HG03571 (cell line): ENCODE measurements at regions not wholly inside any gene's neighbourhood (a gene's known extent, or its start where the extent isn't known, plus 50 kb on each side); places are given as distances from the start of the nearest gene placed in this dataset.

Experiments used
- ATAC-seq: cut with Tn5 transposase; IDR thresholded peaks from one replicate; pipeline ENCODE4 v1.9.1; 2021; ENCODE audit not compliant: unreplicated experiment

DNA sequence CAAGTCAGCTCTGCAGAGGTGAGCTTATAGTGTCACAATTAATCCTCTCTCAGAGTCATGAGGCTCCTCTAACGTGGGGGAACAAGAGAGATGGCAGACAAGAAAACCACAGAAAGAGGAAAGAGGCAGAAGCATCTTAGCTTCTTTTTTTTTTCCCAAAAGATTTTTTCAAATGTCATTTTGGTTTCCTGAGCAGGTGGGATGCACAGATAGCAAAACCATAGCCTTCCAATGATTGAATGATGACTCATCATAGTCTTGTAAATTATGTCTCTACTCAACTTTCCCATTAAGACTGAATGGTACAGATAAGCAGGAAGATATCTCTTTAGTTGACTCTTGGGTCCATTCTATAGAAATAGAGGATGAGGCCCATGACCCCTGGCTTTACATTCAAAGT, 162.8 kb upstream of the ZFHX3 start:
- no peak for ATAC-seq

DNA sequence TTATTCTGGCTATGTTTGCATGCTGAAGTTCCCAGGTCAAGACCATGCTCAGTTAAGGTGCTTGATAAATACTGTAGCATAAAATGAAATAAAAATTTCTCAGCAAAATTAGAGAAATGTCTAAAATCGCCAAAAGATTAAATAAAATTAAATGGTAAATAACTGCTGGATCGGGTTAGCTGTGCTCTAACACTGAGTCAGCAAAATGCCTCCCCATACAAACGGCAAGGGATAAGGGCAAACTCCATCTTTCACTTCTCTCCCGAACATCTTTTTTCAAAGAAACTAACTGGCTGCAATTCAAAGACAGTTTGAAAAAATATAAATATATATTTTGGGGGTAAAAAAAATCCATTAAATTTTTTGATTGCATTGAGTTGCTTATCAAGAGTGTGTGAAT, 162.2 kb upstream of the ZFHX3 start:
- no peak for ATAC-seq

DNA sequence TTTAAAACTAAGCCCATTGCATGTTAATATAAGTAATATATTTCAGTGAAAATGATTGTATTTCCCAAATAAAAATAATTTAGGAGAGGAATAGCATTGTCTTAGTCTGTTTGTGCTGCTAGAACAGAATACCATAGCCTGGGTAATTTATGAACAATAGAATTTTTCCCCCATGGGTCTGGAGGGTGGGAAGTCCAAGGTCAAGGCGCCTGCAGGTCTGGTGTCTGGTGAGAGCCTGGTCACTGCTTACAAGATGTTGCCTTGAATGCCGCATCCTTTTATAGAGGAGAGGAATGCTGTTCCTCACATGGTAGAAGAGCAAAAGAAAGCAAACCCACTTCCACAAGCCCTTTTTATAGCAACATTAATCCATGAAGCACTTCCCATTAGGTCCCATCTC, 161.3 kb upstream of the ZFHX3 start:
- no peak for ATAC-seq

DNA sequence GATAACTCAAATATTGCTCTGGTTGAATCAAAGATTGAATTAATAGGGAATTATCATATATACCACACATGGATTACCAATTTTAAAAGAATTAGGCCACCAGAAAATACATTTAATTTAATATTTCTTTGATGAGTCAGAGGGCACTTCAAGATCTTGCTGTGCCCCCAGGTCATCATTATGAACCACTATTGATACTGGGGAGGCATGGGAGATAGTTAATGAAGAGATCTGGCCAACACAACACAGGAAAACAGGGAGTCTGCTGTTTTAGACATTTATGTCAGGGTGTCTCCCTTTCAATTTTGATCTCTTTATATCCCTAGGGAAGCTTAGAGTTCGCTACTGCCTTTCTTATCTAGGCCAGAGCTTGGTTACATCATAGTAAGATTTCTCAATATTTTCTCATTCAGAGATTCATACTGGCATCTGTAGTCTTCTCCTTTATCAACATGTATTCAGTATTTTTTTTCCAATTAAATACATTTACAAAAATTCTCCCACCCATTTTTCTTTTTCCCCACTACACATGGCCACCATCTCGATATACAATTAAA, 158.3 kb upstream of the ZFHX3 start:
- no peak for ATAC-seq

DNA sequence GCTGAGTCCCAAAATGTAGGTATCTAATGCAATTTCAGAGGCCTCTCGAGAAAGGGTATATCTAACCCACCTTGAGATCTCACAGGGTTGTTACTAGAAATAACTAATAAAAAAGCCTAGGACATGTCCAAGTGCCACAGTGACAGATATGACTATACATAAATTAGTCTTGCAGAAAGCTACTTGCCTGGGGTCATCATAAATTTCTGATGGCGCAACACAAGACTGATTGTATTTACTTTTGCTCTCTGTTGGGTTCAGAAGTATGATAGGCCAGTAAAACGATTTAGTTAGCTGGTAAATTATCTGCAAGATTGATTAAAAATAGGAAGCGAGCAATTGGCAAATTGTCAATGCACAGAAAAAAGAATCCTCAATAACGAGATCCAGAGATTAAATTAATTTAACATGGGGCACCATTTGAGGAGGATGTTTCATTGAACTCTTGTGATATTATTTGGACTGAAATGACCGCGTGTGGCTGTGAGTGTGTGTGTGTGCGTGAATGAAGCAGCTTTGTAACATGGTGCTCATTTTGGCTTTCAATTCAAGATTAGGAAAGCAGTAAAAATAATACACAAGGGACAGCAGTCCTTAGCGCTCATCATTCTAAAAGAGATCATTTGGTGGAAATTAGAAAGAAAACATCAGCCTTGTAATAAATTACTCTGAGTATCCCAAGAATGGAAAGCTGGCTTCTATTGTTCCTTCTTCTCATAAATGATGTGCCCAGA, 157.4 kb upstream of the ZFHX3 start:
- no peak for ATAC-seq

DNA sequence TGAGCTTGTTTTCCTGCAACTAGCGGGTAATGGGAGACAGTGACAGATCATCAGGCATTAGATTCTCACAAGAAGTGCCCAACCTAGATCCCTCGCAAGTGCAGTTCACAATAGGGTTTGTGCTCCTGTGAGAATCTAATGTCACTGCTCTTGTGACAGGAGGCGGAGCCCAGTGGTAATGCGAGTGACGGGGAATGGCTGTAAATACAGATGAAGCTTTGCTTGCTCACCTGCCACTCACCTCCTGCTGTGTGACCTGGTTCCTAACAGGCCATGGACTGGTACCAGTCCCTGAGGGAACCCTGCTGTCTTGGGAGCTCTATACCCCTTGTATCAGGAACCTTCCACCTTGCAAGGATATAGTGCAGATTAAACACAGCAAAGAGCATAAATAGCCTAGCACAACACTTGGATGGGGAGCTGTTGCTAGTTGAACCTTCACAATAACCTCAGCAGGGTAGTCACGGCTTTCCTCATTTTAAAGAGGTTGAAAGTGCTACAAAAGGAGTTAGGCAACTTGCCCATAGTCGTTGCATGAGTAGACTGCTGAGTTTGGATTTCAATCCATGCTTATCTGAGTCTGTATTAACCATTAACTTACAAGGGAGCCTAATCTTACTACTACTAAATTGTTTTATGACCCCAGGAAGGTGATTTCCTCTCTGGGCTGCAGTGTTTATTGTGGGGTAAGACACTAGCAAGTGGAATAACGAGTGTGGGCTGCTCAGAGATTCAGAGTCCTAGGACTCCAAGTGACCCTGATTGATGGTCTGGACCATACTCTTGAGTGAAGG, 156.6 kb upstream of the ZFHX3 start:
- no peak for ATAC-seq

DNA sequence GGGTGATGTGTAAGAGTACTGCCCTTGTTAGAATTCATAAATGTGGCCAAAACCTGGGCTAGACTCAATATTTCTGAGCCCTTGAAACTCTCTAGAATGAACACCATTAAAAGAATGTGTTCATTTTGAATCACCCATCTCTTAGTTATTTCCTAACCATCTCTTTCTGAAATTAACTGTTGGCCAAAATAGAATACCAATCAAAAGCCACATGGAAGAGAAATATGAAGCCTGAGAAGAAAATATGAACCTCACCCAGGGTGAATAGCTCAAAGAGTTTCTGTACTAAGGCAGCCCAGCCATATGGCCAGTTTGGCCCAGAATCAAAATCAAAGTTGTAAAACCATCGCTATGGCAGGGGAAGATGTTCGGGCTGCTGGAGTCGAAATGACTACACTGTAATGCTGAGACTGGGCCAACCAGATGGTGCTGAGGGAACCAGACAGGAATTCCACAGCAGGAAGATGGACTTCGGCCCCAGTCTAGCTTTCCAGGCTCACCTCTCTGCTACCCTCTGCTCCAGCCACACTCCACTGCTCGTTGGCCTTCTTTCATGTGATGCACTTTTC, 154.3 kb upstream of the ZFHX3 start:
- ATAC-seq: no peak

DNA sequence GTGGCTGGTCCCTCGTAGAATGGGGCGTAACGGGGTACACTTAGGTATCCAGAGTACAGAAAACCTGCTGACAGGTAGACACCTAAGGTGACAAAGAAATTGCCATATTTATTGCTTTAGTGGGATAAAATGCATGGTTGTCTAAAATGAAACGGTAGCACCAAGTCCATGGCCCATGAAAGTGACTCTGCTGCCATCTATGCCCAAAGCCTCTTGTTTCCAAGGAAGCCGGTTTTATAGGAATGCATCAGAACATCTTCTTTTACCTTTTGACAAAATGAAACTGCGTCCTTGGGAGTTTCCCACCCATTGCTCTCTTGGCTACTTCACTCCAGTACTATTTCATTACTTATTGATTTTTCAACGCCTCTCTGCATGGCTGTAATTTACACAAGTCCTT, 151.3 kb upstream of the ZFHX3 start:
- no peak for ATAC-seq

DNA sequence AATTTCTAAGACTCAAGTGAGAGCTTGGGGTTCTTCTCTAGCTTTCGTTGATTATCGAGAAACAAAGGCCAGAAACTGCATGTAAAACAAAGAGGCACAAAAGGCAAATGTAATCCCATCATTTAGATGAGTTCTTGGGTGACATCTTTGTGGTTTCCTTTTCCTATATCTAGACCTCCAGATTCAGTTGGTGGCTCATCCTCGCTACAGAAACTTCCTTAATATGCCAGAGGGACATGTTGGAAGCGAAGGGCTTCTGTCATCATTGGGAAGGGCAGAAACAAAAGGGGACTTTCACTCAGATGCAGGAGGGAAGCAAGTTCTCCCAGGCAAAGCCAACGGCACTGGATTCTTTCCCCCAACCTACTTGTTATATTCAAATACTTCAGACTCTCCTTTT, 150.6 kb upstream of the ZFHX3 start:
- no peak for ATAC-seq

DNA sequence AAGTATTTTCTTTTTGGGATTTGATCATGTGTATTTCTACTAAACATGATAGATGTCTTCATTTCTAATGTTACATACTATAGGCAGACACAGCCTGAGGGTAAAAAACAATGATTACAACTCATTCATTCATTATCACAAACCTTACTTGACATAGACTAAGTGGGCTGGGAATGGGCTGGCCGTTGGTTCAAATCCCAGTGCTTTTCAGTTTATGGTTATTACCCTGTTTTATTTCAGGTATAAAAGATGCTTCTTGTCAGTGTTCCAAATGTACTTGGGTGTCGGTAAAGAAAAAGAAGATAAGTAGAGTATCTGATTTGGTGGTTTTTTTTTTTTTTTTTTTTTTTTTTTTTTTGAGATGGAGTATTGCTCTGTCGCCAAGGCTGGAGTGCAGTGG, 149.7 kb upstream of the ZFHX3 start:
- no peak for ATAC-seq

DNA sequence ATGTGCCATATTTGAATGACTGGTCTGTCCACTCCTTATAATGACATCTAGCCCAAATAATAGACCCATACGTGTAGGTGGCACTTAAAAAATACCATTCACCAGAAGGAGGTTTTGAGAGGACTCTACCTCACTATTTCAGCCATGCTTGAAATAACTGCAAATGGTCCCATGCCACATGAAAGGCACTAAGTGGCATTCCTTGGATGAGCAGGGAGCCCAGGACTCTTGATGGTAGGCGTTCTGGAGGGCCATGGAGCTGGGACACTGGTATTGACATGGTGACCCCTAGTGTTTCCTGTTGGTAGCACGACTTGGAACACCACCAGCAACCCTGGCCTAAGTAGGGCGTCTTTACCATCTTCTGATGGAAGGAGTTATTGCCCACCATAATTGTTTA, 148.7 kb upstream of the ZFHX3 start:
- peak; percentile 79 for ATAC-seq

DNA sequence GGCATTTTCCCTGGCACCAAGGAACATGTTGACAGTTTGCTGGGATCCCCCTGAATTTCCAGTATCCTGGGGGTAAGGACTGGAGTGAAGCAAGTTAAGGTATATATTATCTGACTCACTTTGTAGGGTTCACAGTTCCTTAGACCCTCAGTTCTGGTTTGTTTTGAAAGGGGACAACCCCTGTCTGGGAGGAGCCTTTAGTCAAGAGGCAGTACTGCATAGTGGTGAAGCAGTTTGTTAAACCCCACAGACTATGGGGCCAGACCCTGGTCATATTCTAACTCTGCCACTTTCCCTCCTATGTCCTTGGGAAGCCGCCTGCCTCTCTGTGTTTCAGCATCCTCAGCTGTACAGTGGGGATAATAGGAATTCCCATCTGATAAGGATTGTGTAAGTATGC, 145.5 kb upstream of the ZFHX3 start:
- no peak for ATAC-seq

DNA sequence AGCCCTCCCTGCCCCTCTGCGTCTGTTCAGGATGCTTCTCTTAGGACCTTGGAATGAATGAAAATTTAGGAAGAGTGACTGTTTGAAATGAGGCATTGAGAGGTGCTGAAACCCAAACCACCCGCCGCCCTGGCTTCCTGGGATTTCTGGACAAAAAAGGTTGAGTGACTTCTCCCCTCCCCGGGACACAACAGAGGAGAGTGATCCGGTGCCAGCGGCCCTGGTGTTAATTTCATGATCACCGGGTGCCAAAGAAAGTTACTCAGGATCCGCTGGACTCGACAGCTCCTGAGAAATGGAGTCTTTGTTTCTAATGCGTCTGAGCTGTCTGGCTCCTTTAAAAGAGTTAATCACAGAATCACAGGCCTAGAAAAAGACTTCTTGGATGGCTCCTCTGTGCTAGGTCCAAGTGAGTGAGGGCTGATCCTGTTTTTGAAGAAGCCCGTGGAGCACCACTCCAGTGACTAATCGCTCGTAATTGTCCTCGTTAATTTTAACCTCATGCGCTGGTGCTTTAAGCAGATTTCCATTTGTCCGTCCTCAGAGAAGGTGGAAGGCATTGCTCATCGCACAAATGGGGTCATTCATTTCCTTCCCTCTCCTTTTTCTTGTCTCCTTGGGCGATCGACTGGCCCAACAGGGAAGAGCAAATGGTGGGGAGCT, 144.4 kb upstream of the ZFHX3 start:
- ATAC-seq: no peak

DNA sequence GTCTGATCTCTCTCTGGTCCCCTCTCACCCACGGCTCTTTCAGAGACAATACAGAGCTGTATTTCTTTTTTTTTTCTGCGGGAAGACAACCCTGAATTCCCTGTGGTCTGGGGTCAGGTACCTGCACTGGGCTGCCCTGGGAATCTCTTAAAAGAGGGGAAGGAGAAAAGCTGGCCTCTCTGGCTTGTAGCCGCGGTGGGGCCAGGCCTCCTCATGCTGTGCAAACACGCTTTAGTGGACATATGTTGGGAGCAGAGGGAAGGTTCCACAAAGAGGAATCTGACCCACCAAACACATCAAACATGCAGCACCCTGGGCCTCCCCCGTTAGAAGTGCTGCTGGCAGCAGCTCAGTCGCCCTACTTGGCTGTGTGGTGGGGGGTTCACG, 143.7 kb upstream of the ZFHX3 start:
- ATAC-seq: no peak

DNA sequence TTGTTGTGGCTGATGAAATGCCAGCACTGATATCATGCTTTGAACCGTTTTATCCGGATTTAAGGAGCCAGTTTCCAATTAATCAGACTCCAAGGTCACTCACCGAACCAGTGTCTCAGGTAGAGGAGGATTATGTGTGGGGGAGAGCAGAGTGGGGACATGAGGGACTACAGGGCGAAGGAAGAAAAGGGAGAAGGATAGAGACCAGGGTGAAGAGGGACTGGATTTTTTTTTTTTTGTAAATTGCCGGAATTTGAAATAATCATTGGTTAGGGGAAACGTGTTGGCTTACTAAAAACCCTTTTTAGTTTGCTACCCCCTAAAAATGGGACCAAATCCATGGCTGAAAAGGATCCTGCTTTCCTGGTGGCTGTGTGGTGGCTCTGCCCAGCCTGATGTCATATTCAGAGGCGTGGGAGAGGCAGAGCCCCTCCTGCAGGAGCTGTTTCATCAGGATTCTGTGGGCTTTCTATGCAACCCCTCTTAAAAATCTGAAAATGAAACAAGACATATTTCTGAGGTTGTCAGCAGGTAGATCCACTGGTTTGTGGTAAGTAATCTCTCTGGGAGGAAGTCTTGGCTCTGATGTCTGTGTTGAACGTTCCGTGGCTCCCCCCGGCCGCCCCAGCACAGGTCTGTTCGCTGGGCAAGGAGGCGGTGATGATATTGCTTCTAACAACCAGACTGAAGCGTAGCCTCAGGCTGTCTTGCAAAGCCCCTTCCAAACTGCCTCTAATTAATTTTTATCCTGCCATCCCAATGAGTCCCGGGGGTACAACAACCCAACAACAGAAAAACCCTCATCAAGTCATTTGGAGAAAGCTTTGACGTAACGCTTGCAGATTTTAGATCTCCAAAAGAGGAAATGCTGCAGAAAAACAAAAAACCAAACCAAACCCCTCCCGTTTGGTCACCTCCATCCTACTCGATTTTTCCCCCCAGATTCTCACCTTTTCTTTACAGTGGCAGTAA, 143.0 kb upstream of the ZFHX3 start:
- no peak for ATAC-seq

DNA sequence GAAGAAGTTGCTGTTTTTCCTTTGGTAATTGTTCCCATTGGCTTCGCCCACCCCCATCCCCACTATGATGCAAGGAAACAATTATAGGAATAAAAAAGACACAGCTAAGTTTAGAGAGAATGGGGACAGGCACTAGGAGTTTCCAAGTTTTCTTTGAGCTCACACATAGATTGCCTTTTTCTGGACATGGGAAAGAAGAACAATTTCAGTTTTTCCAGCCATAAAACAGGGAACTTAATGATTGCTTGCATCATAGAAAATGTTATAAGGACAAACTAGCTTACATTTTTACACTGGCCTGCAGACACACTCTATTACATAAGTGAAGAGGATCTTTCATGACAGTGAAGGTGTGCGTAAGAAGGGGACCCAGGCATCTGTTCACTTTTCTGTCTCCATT, 142.3 kb upstream of the ZFHX3 start:
- no peak for ATAC-seq

DNA sequence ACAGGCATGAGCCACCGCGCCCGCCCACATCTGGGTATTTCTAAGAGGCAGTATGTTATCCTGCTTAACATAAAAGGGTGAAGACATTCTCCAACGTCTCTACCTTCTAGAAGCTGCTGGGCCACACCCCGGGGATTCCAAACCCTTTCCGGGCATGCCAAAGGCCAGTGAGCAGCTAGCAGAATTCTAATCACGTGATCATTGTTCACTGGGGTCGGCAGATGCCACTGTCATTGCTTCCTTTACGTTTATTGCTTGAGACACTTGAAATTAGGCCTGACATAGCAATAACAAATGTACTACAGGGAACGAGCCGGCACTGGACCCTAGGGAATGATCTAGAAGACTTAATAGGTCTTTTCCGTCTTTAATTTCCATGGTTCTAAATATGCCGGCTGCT, 141.2 kb upstream of the ZFHX3 start:
- ATAC-seq: no peak

DNA sequence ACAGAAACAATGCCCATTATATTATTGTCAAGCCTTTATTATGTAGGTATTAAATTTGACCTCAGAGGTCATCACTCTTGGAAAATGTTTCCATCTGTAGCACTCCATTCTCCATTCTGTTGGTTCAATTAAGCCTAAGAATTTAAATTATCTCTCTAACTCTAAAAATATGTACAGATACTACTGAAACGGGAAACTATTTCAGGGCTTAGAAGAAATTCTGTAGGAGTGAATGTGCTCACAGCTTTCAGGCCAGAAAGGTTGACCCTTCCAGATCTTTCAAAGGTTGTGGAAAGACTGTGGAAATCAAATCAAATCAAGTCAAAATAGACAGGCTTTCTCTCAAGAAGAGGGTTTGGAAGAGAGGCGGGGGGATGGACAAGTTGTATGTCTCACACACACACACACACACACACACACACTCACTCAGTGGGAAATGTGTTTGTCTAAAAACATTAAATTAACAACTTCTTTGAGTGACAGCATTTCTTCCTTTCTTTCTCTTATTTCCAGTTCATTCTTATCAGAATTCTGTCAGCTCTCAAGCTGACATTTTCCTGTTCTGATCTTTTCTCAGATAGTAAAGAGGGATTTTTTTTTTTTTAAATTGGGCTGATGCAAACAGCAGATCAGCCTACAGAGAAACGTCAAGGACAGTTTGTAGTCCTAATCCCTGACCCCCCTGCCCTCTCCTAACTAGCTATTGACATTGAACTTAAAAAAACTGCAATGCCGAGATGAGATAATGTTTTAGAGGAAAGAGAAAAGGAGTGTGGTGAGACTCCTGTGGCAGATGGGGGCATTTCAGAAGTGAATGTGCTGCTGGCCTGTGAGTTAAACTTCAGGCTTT, 139.0 kb upstream of the ZFHX3 start:
- no peak for ATAC-seq

DNA sequence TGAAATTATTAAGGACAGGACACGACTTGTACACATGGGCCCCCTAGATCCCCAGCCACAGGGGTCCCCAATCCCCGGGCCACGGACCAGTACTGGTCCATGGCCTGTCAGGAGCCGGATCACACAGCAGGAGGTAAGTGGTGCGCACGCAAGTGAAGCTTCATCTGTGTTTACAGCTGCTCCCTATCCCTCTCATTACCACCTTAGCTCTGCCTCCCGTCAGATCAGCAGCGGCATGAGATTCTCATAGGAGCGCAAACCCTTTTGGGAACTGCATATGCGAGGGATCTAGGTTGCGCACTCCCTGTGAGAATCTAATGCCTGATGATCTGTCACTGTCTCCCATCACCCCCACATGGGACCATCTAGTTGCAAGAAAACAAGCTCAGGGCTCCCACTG, 137.8 kb upstream of the ZFHX3 start:
- no peak for ATAC-seq
